ENCODE measurements at regions not wholly inside any gene's neighbourhood (a gene's known extent, or its start where the extent isn't known, plus 50 kb on each side); places are given as distances from the start of the nearest gene placed in this dataset.

DNA sequence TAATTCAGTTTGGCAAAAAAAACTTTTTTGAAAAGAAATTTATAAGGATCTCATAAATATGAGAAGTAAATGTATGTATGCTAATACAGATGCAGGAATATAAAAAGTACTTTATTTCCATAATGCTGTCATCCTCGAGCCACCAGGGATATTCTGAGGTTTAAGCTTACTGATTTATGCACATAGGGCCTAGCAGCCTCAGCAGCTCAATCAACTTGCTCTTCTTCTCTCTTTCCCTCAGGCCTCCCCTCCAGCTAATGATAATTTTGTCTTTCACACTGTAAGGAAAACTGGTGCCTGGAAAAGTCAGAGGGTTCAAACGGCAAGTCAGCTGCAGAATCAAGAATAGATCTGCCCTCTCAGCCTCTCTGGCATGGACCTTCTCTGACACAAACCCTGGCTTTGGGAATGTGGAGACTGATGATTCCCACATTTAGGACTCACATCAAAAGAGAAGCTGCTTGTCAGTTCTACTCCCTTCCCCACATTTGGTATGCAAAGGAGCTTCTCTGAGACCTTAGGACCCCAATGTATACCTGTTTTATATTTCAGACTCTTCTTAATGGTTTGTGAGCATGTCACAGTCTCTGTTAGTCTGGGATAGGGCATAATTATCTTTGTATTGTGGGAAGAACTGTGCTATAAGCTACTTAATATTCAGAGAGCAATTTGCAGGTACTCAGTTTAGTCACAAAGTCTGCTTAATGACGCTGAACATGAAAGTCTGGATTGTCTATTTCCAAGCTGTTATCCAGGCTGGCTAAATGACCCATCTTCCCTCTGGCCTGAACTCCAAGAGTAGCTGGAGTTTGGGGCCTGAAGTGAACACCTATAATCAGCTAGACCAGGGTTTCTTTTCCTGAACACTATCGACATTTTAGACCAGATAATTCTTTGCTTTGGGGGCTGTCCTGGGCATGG is 52.1 kb upstream of the DIPK1A start:
- no peak for TF ChIP-seq CTCF (IDR thresholded peaks at IDR 0.05; ENCODE audit: extremely low read depth, low read depth, low read length)
- no peak overlapping the region for H3K4me2 ChIP-seq (ENCODE audit: insufficient read depth, low read length)
- H4K20me1 ChIP-seq (ENCODE audit: insufficient read depth, low read length) = no peaks in the 10 kb centered on the region
- H3K9me3 ChIP-seq (ENCODE audit: low read depth, low read length) = no peaks in the 10 kb centered on the region
- H3K4me1 ChIP-seq (ENCODE audit: insufficient read depth, low read length) = peaks cover 17% of the 10 kb centered on the region
- no peak overlapping the region for H3K4me3 ChIP-seq (ENCODE audit: insufficient read depth, low read length)
- no peak for DNase-seq (ENCODE audit: insufficient read length, low spot score, missing footprints)
- no peak overlapping the region for H2AFZ ChIP-seq (ENCODE audit: low read length)
- H3K27ac ChIP-seq (ENCODE audit: low read depth, low read length) = no peak overlapping the region
- H3K27me3 ChIP-seq (ENCODE audit: insufficient read depth, low read length) = peaks cover 4% of the 10 kb centered on the region
- no peaks in the 10 kb centered on the region for H3K79me2 ChIP-seq (ENCODE audit: insufficient read depth, low read length)
- H3K36me3 ChIP-seq (ENCODE audit: insufficient read depth, low read length) = no peaks in the 10 kb centered on the region

DNA sequence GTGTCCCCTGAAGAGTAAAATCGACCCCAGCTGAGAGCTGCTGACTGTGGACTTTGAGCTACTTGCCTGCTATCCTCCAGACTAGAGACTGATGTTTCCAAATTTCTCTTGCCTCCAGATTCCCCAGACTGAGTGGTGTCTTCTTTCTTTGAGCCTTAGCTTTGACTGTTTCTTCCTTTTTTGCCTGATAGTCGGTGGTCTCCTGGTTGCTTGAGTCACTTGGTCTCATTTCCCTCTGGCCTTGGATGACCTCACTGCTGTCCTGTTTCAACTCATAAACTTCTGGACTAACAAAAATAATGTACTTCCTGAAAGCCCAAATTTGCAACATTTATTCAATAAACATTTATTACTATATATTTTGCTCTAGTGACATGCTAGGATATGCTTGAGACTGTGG is 52.9 kb upstream of the DIPK1A start:
- Histone ChIP-seq H3K27ac (ENCODE audit: low read depth, low read length) (no peak overlapping the region), H2AFZ (ENCODE audit: low read length) (no peak overlapping the region), H3K4me3 (ENCODE audit: insufficient read depth, low read length) (no peak overlapping the region), H4K20me1 (ENCODE audit: insufficient read depth, low read length) (no peaks in the 10 kb centered on the region), H3K4me2 (ENCODE audit: insufficient read depth, low read length) (no peak overlapping the region), H3K27me3 (ENCODE audit: insufficient read depth, low read length) (peaks cover 11% of the 10 kb centered on the region), H3K9me3 (ENCODE audit: low read depth, low read length) (no peaks in the 10 kb centered on the region), H3K36me3 (ENCODE audit: insufficient read depth, low read length) (no peaks in the 10 kb centered on the region), H3K4me1 (ENCODE audit: insufficient read depth, low read length) (peaks cover 17% of the 10 kb centered on the region), H3K79me2 (ENCODE audit: insufficient read depth, low read length) (no peaks in the 10 kb centered on the region)
- DNase-seq (ENCODE audit: insufficient read length, low spot score, missing footprints) = no peak
- TF ChIP-seq CTCF (IDR thresholded peaks at IDR 0.05; ENCODE audit: extremely low read depth, low read depth, low read length) = no peak

GRCh38 chr1:93015590-93015989 is 54.3 kb upstream of the DIPK1A start:
- TF ChIP-seq CTCF (IDR thresholded peaks at IDR 0.05; ENCODE audit: extremely low read depth, low read depth, low read length) = no peak
- Histone ChIP-seq H2AFZ (ENCODE audit: low read length) (no peak overlapping the region), H3K4me3 (ENCODE audit: insufficient read depth, low read length) (peak overlapping the region; percentile 12)

DNA sequence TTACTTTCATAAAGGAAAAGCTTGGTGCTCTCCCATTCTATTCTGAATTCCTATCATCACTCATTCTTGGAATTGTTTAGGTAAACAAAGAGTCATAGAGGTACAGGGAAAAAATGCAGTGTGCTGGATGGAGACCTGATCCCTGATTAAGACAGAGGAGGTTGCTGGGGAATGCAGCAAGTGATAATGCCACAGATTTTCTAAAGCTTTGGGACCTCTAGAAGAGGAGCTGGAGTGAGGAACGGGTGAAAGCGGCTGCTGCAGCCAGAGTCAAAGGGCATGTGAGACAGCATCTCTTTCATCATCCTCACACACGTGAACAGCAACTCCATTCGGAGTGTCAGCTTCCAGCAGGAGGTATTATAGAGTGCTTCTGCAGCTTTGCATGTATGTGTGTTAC is 54.9 kb upstream of the DIPK1A start:
- Histone ChIP-seq H3K9me3 (ENCODE audit: low read depth, low read length) (no peaks in the 10 kb centered on the region), H3K79me2 (ENCODE audit: insufficient read depth, low read length) (no peaks in the 10 kb centered on the region), H2AFZ (ENCODE audit: low read length) (peak overlapping the region; percentile 4), H3K36me3 (ENCODE audit: insufficient read depth, low read length) (no peaks in the 10 kb centered on the region), H3K4me2 (ENCODE audit: insufficient read depth, low read length) (peak overlapping the region; percentile 37), H3K27ac (ENCODE audit: low read depth, low read length) (peak overlapping the region; percentile 26), H3K4me1 (ENCODE audit: insufficient read depth, low read length) (peaks cover 17% of the 10 kb centered on the region), H4K20me1 (ENCODE audit: insufficient read depth, low read length) (no peaks in the 10 kb centered on the region), H3K27me3 (ENCODE audit: insufficient read depth, low read length) (peaks cover 30% of the 10 kb centered on the region), H3K4me3 (ENCODE audit: insufficient read depth, low read length) (peak overlapping the region; percentile 12)
- DNase-seq (ENCODE audit: insufficient read length, low spot score, missing footprints) = no peak
- no peak for TF ChIP-seq CTCF (IDR thresholded peaks at IDR 0.05; ENCODE audit: extremely low read depth, low read depth, low read length)

More at GRCh38 chr1:93015590-93015989, 54.3 kb upstream of the DIPK1A start:
- Histone ChIP-seq H3K27me3 (ENCODE audit: insufficient read depth, low read length) (peaks cover 24% of the 10 kb centered on the region), H3K27ac (ENCODE audit: low read depth, low read length) (peak overlapping the region; percentile 26), H3K9me3 (ENCODE audit: low read depth, low read length) (no peaks in the 10 kb centered on the region), H3K4me2 (ENCODE audit: insufficient read depth, low read length) (peak overlapping the region; percentile 37), H4K20me1 (ENCODE audit: insufficient read depth, low read length) (no peaks in the 10 kb centered on the region), H3K4me1 (ENCODE audit: insufficient read depth, low read length) (peaks cover 17% of the 10 kb centered on the region), H3K36me3 (ENCODE audit: insufficient read depth, low read length) (no peaks in the 10 kb centered on the region), H3K79me2 (ENCODE audit: insufficient read depth, low read length) (no peaks in the 10 kb centered on the region)
- no peak for DNase-seq (ENCODE audit: insufficient read length, low spot score, missing footprints)

Measured in osteoblast (primary cell).